HEK293 (cell line): ENCODE measurements at regions not wholly inside any gene's neighbourhood (a gene's known extent, or its start where the extent isn't known, plus 50 kb on each side); places are given as distances from the start of the nearest gene placed in this dataset.

ENCODE experiments used
- KLF8 ChIP-seq: fragments of 450-650 bp; formaldehyde crosslinking; IDR thresholded peaks from 2 replicates; pipeline ENCODE4 v1.5.1; 2016; ENCODE audit warnings: missing biosample characterization, missing genetic modification characterization
- REPIN1 ChIP-seq: fragments of 450-650 bp; formaldehyde crosslinking; IDR thresholded peaks from 2 replicates; pipeline ENCODE4 v1.5.1; 2017; ENCODE audit warnings: missing biosample characterization, missing genetic modification characterization, low read depth
- SP3 ChIP-seq: fragments of 450-650 bp; formaldehyde crosslinking; IDR thresholded peaks from 2 replicates; pipeline ENCODE4 v1.5.1; 2016; ENCODE audit warnings: missing biosample characterization, missing genetic modification characterization
- TRIM28 ChIP-seq: IDR thresholded peaks from 2 replicates; pipeline ENCODE4 v1.6.1; 2011; ENCODE audit warnings: low read length, control low read depth, borderline replicate concordance
- ZBTB21 ChIP-seq: fragments of 450-650 bp; formaldehyde crosslinking; IDR thresholded peaks from 2 replicates; pipeline ENCODE4 v1.5.1; 2017; ENCODE audit warnings: missing biosample characterization, missing genetic modification characterization
- ZBTB49 ChIP-seq: fragments of 450-650 bp; formaldehyde crosslinking; IDR thresholded peaks from 2 replicates; pipeline ENCODE4 v1.5.1; 2016; ENCODE audit warnings: missing biosample characterization, missing genetic modification characterization, low read depth
- ZBTB8A ChIP-seq: fragments of 450-650 bp; formaldehyde crosslinking; IDR thresholded peaks from 2 replicates; pipeline ENCODE4 v1.5.1; 2016; ENCODE audit warnings: missing biosample characterization, missing genetic modification characterization
- ZIC2 ChIP-seq: fragments of 450-650 bp; formaldehyde crosslinking; IDR thresholded peaks from 2 replicates; pipeline ENCODE4 v1.5.1; 2016; ENCODE audit warnings: missing biosample characterization, missing genetic modification characterization
- ZNF114 ChIP-seq: fragments of 450-650 bp; formaldehyde crosslinking; IDR thresholded peaks from 2 replicates; pipeline ENCODE4 v1.5.0; 2017; ENCODE audit warnings: missing biosample characterization, missing genetic modification characterization
- ZNF138 ChIP-seq: fragments of 450-650 bp; formaldehyde crosslinking; IDR thresholded peaks from 2 replicates; pipeline ENCODE4 v1.5.1; 2016; ENCODE audit warnings: missing biosample characterization, missing genetic modification characterization, borderline replicate concordance
- ZNF169 ChIP-seq: fragments of 450-650 bp; formaldehyde crosslinking; IDR thresholded peaks from 2 replicates; pipeline ENCODE4 v1.5.1; 2016; ENCODE audit warnings: missing biosample characterization, missing genetic modification characterization
- ZNF184 ChIP-seq: fragments of 450-650 bp; IDR thresholded peaks from 2 replicates; pipeline ENCODE4 v1.5.1; 2018; ENCODE audit warnings: missing biosample characterization, mild to moderate bottlenecking, missing genetic modification characterization
- ZNF19 ChIP-seq: fragments of 450-650 bp; formaldehyde crosslinking; IDR thresholded peaks from 2 replicates; pipeline ENCODE4; 2016; ENCODE audit warnings: missing biosample characterization, missing genetic modification characterization, low read depth
- ZNF202 ChIP-seq: fragments of 450-650 bp; formaldehyde crosslinking; IDR thresholded peaks from 2 replicates; pipeline ENCODE4 v1.5.1; 2016; ENCODE audit warnings: missing biosample characterization, missing genetic modification characterization, borderline replicate concordance
- ZNF221 ChIP-seq: fragments of 450-650 bp; formaldehyde crosslinking; IDR thresholded peaks from 2 replicates; pipeline ENCODE4 v1.5.1; 2017; ENCODE audit warnings: missing biosample characterization, missing genetic modification characterization, borderline replicate concordance
- ZNF239 ChIP-seq: fragments of 450-650 bp; formaldehyde crosslinking; IDR thresholded peaks from 2 replicates; pipeline ENCODE4 v1.5.1; 2016; ENCODE audit warnings: missing biosample characterization, missing genetic modification characterization
- ZNF394 ChIP-seq: fragments of 450-650 bp; formaldehyde crosslinking; IDR thresholded peaks from 2 replicates; pipeline ENCODE4 v1.5.1; 2016; ENCODE audit warnings: missing biosample characterization, missing genetic modification characterization, mild to moderate bottlenecking, moderate library complexity, borderline replicate concordance
- ZNF473 ChIP-seq: fragments of 450-650 bp; formaldehyde crosslinking; IDR thresholded peaks from 2 replicates; pipeline ENCODE4 v1.5.1; 2017; ENCODE audit warnings: missing biosample characterization, missing genetic modification characterization
- ZNF488 ChIP-seq: fragments of 450-650 bp; formaldehyde crosslinking; IDR thresholded peaks from 2 replicates; pipeline ENCODE4 v1.5.1; 2016; ENCODE audit warnings: missing biosample characterization, missing genetic modification characterization
- ZNF521 ChIP-seq: fragments of 450-650 bp; formaldehyde crosslinking; IDR thresholded peaks from 2 replicates; pipeline ENCODE4 v1.5.1; 2017; ENCODE audit warnings: missing biosample characterization, mild to moderate bottlenecking, missing genetic modification characterization
- ZNF560 ChIP-seq: fragments of 450-650 bp; formaldehyde crosslinking; IDR thresholded peaks from 2 replicates; pipeline ENCODE4 v1.5.1; 2017; ENCODE audit warnings: missing biosample characterization, missing genetic modification characterization, borderline replicate concordance
- ZNF571 ChIP-seq: fragments of 450-650 bp; formaldehyde crosslinking; IDR thresholded peaks from 2 replicates; pipeline ENCODE4 v1.5.0; 2017; ENCODE audit warnings: missing biosample characterization, missing genetic modification characterization
- ZNF596 ChIP-seq: fragments of 450-650 bp; IDR thresholded peaks from 2 replicates; pipeline ENCODE4 v1.5.0; 2018; ENCODE audit warnings: missing biosample characterization, mild to moderate bottlenecking, missing genetic modification characterization, moderate library complexity
- ZNF658 ChIP-seq: fragments of 450-650 bp; formaldehyde crosslinking; IDR thresholded peaks from 2 replicates; pipeline ENCODE4; 2016; ENCODE audit warnings: missing biosample characterization, missing genetic modification characterization
- ZNF704 ChIP-seq: fragments of 450-650 bp; formaldehyde crosslinking; IDR thresholded peaks from 2 replicates; pipeline ENCODE4 v1.5.1; 2016; ENCODE audit warnings: missing biosample characterization, missing genetic modification characterization
- ZNF747 ChIP-seq: fragments of 450-650 bp; formaldehyde crosslinking; IDR thresholded peaks from 2 replicates; pipeline ENCODE4 v1.5.1; 2016; ENCODE audit warnings: missing biosample characterization, missing genetic modification characterization
- ZNF776 ChIP-seq: fragments of 450-650 bp; formaldehyde crosslinking; IDR thresholded peaks from 2 replicates; pipeline ENCODE4 v1.5.0; 2017; ENCODE audit warnings: missing biosample characterization, missing genetic modification characterization, borderline replicate concordance
- ZSCAN18 ChIP-seq: fragments of 450-650 bp; formaldehyde crosslinking; IDR thresholded peaks from 2 replicates; pipeline ENCODE4 v1.5.1; 2016; ENCODE audit warnings: missing biosample characterization, missing genetic modification characterization
- ZSCAN30 ChIP-seq: fragments of 450-650 bp; IDR thresholded peaks from 2 replicates; pipeline ENCODE4 v1.5.1; 2018; ENCODE audit warnings: missing biosample characterization, mild to moderate bottlenecking, missing genetic modification characterization, moderate library complexity
- TF ChIP-seq, protein P1 (sequence below): fragments of 450-650 bp; formaldehyde crosslinking; optimal IDR thresholded peaks from 2 replicates; pipeline ENCODE3; 2016; ENCODE audit warnings: missing biosample characterization, mild to moderate bottlenecking, missing genetic modification characterization
- TF ChIP-seq, protein P2 (sequence below): fragments of 450-650 bp; formaldehyde crosslinking; IDR thresholded peaks from 2 replicates; pipeline ENCODE4 v1.5.1; 2016; ENCODE audit warnings: missing biosample characterization, missing genetic modification characterization

- peak; percentile 99; the same call in 1 of the 2 replicates for TF ChIP-seq ZNF521 (tag by site-specific recombination)
- no peak for TF ChIP-seq ZNF596 (tag by site-specific recombination)
- TF ChIP-seq ZNF19 (tag by site-specific recombination) = no peak
- TF ChIP-seq, protein P1, sequence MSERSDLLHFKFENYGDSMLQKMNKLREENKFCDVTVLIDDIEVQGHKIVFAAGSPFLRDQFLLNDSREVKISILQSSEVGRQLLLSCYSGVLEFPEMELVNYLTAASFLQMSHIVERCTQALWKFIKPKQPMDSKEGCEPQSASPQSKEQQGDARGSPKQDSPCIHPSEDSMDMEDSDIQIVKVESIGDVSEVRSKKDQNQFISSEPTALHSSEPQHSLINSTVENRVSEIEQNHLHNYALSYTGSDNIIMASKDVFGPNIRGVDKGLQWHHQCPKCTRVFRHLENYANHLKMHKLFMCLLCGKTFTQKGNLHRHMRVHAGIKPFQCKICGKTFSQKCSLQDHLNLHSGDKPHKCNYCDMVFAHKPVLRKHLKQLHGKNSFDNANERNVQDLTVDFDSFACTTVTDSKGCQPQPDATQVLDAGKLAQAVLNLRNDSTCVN (tag by site-specific recombination) = no peak
- no peak for TF ChIP-seq ZBTB49 (tag by site-specific recombination)
- TF ChIP-seq ZNF488 (tag by site-specific recombination) = peak; percentile 35; the same call in 1 of the 2 replicates
- TF ChIP-seq SP3 = no peak
- TF ChIP-seq ZNF776 (tag by site-specific recombination) = 0 out of 2 replicates have a peak, but pooled peaks have one; percentile 47
- TF ChIP-seq ZBTB8A (tag by site-specific recombination) = no peak
- TF ChIP-seq ZIC2 (tag by site-specific recombination) = no peak
- TF ChIP-seq ZNF704 (tag by site-specific recombination) = no peak
- no peak; the same call in 1 of the 2 replicates for TF ChIP-seq KLF8 (tag by site-specific recombination)
- no peak for TF ChIP-seq ZNF221
- TF ChIP-seq ZNF239 (tag by site-specific recombination) = 0 out of 2 replicates have a peak, but pooled peaks have one; percentile 26
- no peak for TF ChIP-seq ZSCAN30
- TF ChIP-seq ZNF658 (tag by site-specific recombination) = peak; percentile 78; the same call in 1 of the 2 replicates
- peak; percentile 86; the same call in 1 of the 2 replicates for TF ChIP-seq ZNF571
- peak; percentile 95 for TF ChIP-seq ZNF747 (tag by site-specific recombination)
- no peak for TF ChIP-seq ZNF138
- no peak for TF ChIP-seq ZSCAN18 (tag by site-specific recombination)
- TF ChIP-seq ZNF473 = peak; percentile 71; the same call in 1 of the 2 replicates
- no peak for TF ChIP-seq ZNF184 (tag by site-specific recombination)
- no peak for TF ChIP-seq TRIM28
- no peak for TF ChIP-seq ZNF202 (tag by site-specific recombination)
- TF ChIP-seq, protein P2, sequence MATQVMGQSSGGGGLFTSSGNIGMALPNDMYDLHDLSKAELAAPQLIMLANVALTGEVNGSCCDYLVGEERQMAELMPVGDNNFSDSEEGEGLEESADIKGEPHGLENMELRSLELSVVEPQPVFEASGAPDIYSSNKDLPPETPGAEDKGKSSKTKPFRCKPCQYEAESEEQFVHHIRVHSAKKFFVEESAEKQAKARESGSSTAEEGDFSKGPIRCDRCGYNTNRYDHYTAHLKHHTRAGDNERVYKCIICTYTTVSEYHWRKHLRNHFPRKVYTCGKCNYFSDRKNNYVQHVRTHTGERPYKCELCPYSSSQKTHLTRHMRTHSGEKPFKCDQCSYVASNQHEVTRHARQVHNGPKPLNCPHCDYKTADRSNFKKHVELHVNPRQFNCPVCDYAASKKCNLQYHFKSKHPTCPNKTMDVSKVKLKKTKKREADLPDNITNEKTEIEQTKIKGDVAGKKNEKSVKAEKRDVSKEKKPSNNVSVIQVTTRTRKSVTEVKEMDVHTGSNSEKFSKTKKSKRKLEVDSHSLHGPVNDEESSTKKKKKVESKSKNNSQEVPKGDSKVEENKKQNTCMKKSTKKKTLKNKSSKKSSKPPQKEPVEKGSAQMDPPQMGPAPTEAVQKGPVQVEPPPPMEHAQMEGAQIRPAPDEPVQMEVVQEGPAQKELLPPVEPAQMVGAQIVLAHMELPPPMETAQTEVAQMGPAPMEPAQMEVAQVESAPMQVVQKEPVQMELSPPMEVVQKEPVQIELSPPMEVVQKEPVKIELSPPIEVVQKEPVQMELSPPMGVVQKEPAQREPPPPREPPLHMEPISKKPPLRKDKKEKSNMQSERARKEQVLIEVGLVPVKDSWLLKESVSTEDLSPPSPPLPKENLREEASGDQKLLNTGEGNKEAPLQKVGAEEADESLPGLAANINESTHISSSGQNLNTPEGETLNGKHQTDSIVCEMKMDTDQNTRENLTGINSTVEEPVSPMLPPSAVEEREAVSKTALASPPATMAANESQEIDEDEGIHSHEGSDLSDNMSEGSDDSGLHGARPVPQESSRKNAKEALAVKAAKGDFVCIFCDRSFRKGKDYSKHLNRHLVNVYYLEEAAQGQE = no peak
- TF ChIP-seq ZNF560 = no peak
- TF ChIP-seq ZNF114 (tag by site-specific recombination) = 0 out of 2 replicates have a peak, but pooled peaks have one; percentile 84
- peak; percentile 88 for TF ChIP-seq ZNF169
- TF ChIP-seq REPIN1 = no peak
- no peak for TF ChIP-seq ZNF394 (tag by site-specific recombination)
- peak; percentile 98 for TF ChIP-seq ZBTB21
Observed at GRCh38 chr12:125678589-125678993, 613.4 kb downstream of the AACS start (continued).
